IMR-90 (cell line): ENCODE measurements at regions not wholly inside any gene's neighbourhood (a gene's known extent, or its start where the extent isn't known, plus 50 kb on each side); places are given as distances from the start of the nearest gene placed in this dataset.

Source experiments
- ATAC-seq: fragments of 200-7000 bp; cut with Tn5 transposase; 2 replicates; pipeline ENCODE4 v1.9.1; 2020; ENCODE audit warnings: low read depth, mild to moderate bottlenecking, moderate library complexity
- BruUV-seq: library from RNA; stranded (reverse); fragments of 400-500 nt; replicated peaks from 2 replicates; lab custom pipeline; 2021; lab: Mats Ljungman, UMichigan
- CTCF ChIA-PET: fragments of 300-600 bp; formaldehyde crosslinking; extraction: SDS; loops from one replicate; lab custom pipeline; 2021; ENCODE audit warnings: antibody characterized with exemption; lab: Yijun Ruan, JAX
- POLR2A ChIA-PET: fragments of 300-600 bp; sonication (Branson Sonifier 250); formaldehyde crosslinking; loops from one replicate; lab custom pipeline; 2022; ENCODE audit warnings: antibody characterized with exemption; ENCODE audit not compliant: unreplicated experiment; lab: Charles Lee
- DNase-seq: peaks from one replicate; pipeline ENCODE4 v3.0.0; 2013
- H2AFZ ChIP-seq: replicated peaks from 2 replicates; pipeline ENCODE3; 2013; ENCODE audit warnings: low read length, mild to moderate bottlenecking; ENCODE audit not compliant: poor library complexity
- H2AK5ac ChIP-seq: 2 replicates; pipeline ENCODE4 v1.6.1; 2013; ENCODE audit warnings: low read depth, low read length, inconsistent platforms
- H2AK9ac ChIP-seq: replicated peaks from 2 replicates; pipeline ENCODE3; 2013; ENCODE audit warnings: mild to moderate bottlenecking, low read depth, low read length, moderate library complexity; ENCODE audit not compliant: poor library complexity
- H2BK120ac ChIP-seq: 2 replicates; pipeline ENCODE4 v1.6.1; 2013; ENCODE audit warnings: low read depth, low read length, inconsistent platforms
- H2BK15ac ChIP-seq: 3 replicates; pipeline ENCODE4 v1.6.1; 2013; ENCODE audit warnings: low read depth, low read length, inconsistent platforms
- H2BK20ac ChIP-seq: 2 replicates; pipeline ENCODE4 v1.6.1; 2013; ENCODE audit warnings: low read depth, mild to moderate bottlenecking, inconsistent platforms, low read length, moderate library complexity
- H2BK5ac ChIP-seq: 2 replicates; pipeline ENCODE4 v1.6.1; 2013; ENCODE audit warnings: mild to moderate bottlenecking, low read depth, low read length, inconsistent platforms; ENCODE audit not compliant: poor library complexity, severe bottlenecking
- H3K14ac ChIP-seq: replicated peaks from 2 replicates; pipeline ENCODE4 v1.6.1; 2013; ENCODE audit warnings: low read depth, low read length, inconsistent platforms
- H3K18ac ChIP-seq: 2 replicates; pipeline ENCODE4 v1.6.1; 2013; ENCODE audit warnings: low read depth, low read length, control low read depth
- H3K23ac ChIP-seq: 2 replicates; pipeline ENCODE4 v1.6.1; 2013; ENCODE audit warnings: low read depth, low read length, inconsistent platforms
- H3K27ac ChIP-seq: 2 replicates; pipeline ENCODE4 v1.5.1; 2013; ENCODE audit warnings: mild to moderate bottlenecking, control low read depth, low read length; ENCODE audit not compliant: insufficient read depth
- H3K27me3 ChIP-seq: 2 replicates; pipeline ENCODE4 v1.6.1; 2013; ENCODE audit warnings: low read length; ENCODE audit not compliant: control insufficient read depth, insufficient read depth
- H3K36me3 ChIP-seq: 2 replicates; pipeline ENCODE4 v1.6.1; 2013; ENCODE audit warnings: low read length, mixed read lengths; ENCODE audit not compliant: control insufficient read depth, insufficient read depth
- H3K4ac ChIP-seq: 2 replicates; pipeline ENCODE4 v1.6.1; 2013; ENCODE audit warnings: low read depth, low read length, inconsistent platforms
- H3K4me1 ChIP-seq: 2 replicates; pipeline ENCODE4 v1.6.1; 2013; ENCODE audit warnings: low read length, mixed read lengths; ENCODE audit not compliant: control insufficient read depth, insufficient read depth
- H3K4me2 ChIP-seq: 2 replicates; pipeline ENCODE4 v1.6.1; 2013; ENCODE audit warnings: low read depth, mild to moderate bottlenecking, control low read depth, low read length, moderate library complexity
- H3K4me3 ChIP-seq: 2 replicates; pipeline ENCODE4 v1.5.1; 2013; ENCODE audit warnings: low read depth, mild to moderate bottlenecking, control low read depth, low read length, moderate library complexity; ENCODE audit not compliant: insufficient read depth
- H3K56ac ChIP-seq: 2 replicates; pipeline ENCODE4 v1.6.1; 2013; ENCODE audit warnings: low read length, inconsistent platforms; ENCODE audit not compliant: insufficient read depth; ENCODE audit errors: extremely low read depth
- H3K79me1 ChIP-seq, 2 experiments: 2 replicates each; pipeline ENCODE4 v1.6.1; 2013; ENCODE audit warnings: low read length in 2 of 2, inconsistent platforms in 1 of 2, low read depth in 1 of 2
- H3K9ac ChIP-seq: 2 replicates; pipeline ENCODE4 v1.6.1; 2013; ENCODE audit warnings: low read depth, low read length, control low read depth
- H3K9me1 ChIP-seq: 2 replicates; pipeline ENCODE4 v1.6.1; 2013; ENCODE audit warnings: low read length, inconsistent platforms; ENCODE audit not compliant: insufficient read depth
- H3K9me3 ChIP-seq: 2 replicates; pipeline ENCODE4 v1.6.1; 2013; ENCODE audit warnings: low read length; ENCODE audit not compliant: control insufficient read depth, insufficient read depth
- H4K20me1 ChIP-seq: 2 replicates; pipeline ENCODE4 v1.6.1; 2013; ENCODE audit warnings: low read length, inconsistent platforms; ENCODE audit not compliant: insufficient read depth
- H4K5ac ChIP-seq: 2 replicates; pipeline ENCODE4 v1.6.1; 2013; ENCODE audit warnings: mild to moderate bottlenecking, low read depth, low read length, control low read depth
- H4K8ac ChIP-seq, 2 experiments: 2 replicates each; pipeline ENCODE4 v1.6.1; 2013; ENCODE audit warnings: low read depth in 2 of 2, low read length in 2 of 2, control low read depth in 1 of 2, inconsistent platforms in 1 of 2
- H4K91ac ChIP-seq: 2 replicates; pipeline ENCODE4 v1.6.1; 2013; ENCODE audit warnings: low read depth, low read length, inconsistent platforms; ENCODE audit not compliant: insufficient read depth
- BHLHE40 ChIP-seq: fragments of 150-350 bp; IDR thresholded peaks from 2 replicates; pipeline ENCODE4 v1.6.1; 2016; ENCODE audit warnings: mild to moderate bottlenecking, low read depth, low read length
- CEBPB ChIP-seq: IDR thresholded peaks from 2 replicates; pipeline ENCODE4 v1.6.1; 2012; ENCODE audit warnings: low read depth, low read length, improper control_type of control experiment
- CHD1 ChIP-seq: IDR thresholded peaks from 2 replicates; pipeline ENCODE4 v1.6.1; 2012; ENCODE audit warnings: low read depth, low read length, improper control_type of control experiment
- FOS ChIP-seq: fragments of 150-350 bp; IDR thresholded peaks from 2 replicates; pipeline ENCODE4 v1.6.1; 2016; ENCODE audit warnings: low read depth, low read length
- MAFK ChIP-seq: IDR thresholded peaks from 2 replicates; pipeline ENCODE4 v1.6.1; 2012; ENCODE audit warnings: low read depth, low read length, improper control_type of control experiment
- MAZ ChIP-seq: IDR thresholded peaks from 2 replicates; pipeline ENCODE4 v1.6.1; 2012; ENCODE audit warnings: low read depth, mild to moderate bottlenecking, low read length, improper control_type of control experiment, moderate library complexity, borderline replicate concordance
- MXI1 ChIP-seq: IDR thresholded peaks from 2 replicates; pipeline ENCODE4 v1.6.1; 2012; ENCODE audit warnings: low read depth, mild to moderate bottlenecking, low read length, moderate library complexity, borderline replicate concordance
- NFE2L2 ChIP-seq: fragments of 150-350 bp; IDR thresholded peaks from 2 replicates; pipeline ENCODE4 v1.6.1; 2016; ENCODE audit warnings: low read depth, mild to moderate bottlenecking, low read length
- POLR2A ChIP-seq: IDR thresholded peaks from 2 replicates; pipeline ENCODE4 v1.6.1; 2012; ENCODE audit warnings: mild to moderate bottlenecking, low read depth, low read length
- RAD21 ChIP-seq: IDR thresholded peaks from 2 replicates; pipeline ENCODE4 v1.6.1; 2012; ENCODE audit warnings: low read length, improper control_type of control experiment
- RCOR1 ChIP-seq: IDR thresholded peaks from 2 replicates; pipeline ENCODE4 v1.6.1; 2012; ENCODE audit warnings: mild to moderate bottlenecking, low read length, improper control_type of control experiment; ENCODE audit not compliant: insufficient replicate concordance
- RFX5 ChIP-seq: IDR thresholded peaks from 2 replicates; pipeline ENCODE4 v1.8.0; 2012; ENCODE audit warnings: low read depth, mild to moderate bottlenecking, low read length, moderate library complexity
- SMC3 ChIP-seq: fragments of 150-350 bp; IDR thresholded peaks from 2 replicates; pipeline ENCODE4 v1.6.1; 2016; ENCODE audit warnings: low read depth, mild to moderate bottlenecking, antibody characterized with exemption, low read length, moderate library complexity
- WGBS, 2 experiments: methylation state at CpG; one replicate each; pipeline versions ENCODE4 v1.1.5 to v1.1.7; 2013; ENCODE audit warnings: missing lambda C conversion rate in 2 of 2; ENCODE audit not compliant: insufficient read length in 1 of 2; ENCODE audit errors: extremely low coverage in 2 of 2; 5-methylcytosine and 5-hydroxymethylcytosine counted together
- dilution Hi-C: fragments of 300-500 bp; cut with HindIII; formaldehyde crosslinking; loops from one replicate; pipeline ENCODE4 v1.14.3; 2018; ENCODE audit warnings: low sequenced_read_pairs; ENCODE audit not compliant: unreplicated experiment
- in situ Hi-C: fragments of 300-500 bp; cut with MboI; formaldehyde crosslinking; loops from 3 replicates; pipeline ENCODE4 v1.14.3; 2019; ENCODE audit warnings: low sequenced_read_pairs, inconsistent platforms, mixed read lengths
- intact Hi-C: fragments of 100-400 bp; cut with micrococcal nuclease; formaldehyde crosslinking; loops from 2 replicates; pipeline ENCODE4 v1.10.0; 2022
- TF ChIP-seq, protein P1 (sequence below): fragments of 150-350 bp; IDR thresholded peaks from 2 replicates; pipeline ENCODE4 v1.6.1; 2017; ENCODE audit warnings: mild to moderate bottlenecking, antibody characterized with exemption, low read length, low read depth
- TF ChIP-seq, protein P2 (sequence below): fragments of 150-350 bp; IDR thresholded peaks from 2 replicates; pipeline ENCODE4 v1.6.1; 2016; ENCODE audit warnings: low read depth, mild to moderate bottlenecking, low read length, moderate library complexity, borderline replicate concordance
- TF ChIP-seq, protein P3 (sequence below): conservative IDR thresholded peaks from 2 replicates; pipeline ENCODE4 v1.5.1; 2012; ENCODE audit warnings: mild to moderate bottlenecking, low read depth, low read length, improper control_type of control experiment

DNA sequence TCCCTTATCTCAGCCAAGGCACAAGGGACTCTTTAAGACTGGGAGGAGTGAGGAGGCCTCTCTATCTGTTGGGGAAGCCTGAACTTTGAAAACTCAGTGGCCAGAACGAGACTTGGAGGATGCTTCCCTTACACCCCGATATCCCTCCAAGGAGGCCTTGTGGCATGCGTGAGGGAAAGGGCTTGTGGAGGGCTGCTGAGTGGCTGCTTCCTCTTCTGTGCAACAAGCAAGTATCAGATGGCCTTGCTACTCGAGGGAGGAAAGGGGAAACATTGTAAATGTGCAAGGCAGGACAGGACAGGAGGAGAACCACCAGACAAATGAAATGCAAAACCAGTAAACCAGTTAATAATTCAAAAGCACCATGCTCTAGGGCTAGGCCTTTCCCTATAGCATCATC is 306.5 kb upstream of the MAP3K7 start:
- Histone ChIP-seq H3K27ac (no peak overlapping the region), H3K14ac (no peak overlapping the region), H3K23ac (no peak overlapping the region), H4K91ac (no peak overlapping the region), H3K56ac (no peak overlapping the region), H2BK5ac (no peak overlapping the region), H4K8ac (no peak overlapping the region), H2BK120ac (no peak overlapping the region), H2AK9ac (no peak overlapping the region), H3K27me3 (no peaks in the 10 kb centered on the region), H3K18ac (no peak overlapping the region), H3K4ac (no peak overlapping the region), H3K9me3 (no peaks in the 10 kb centered on the region), H3K4me1 (no peaks in the 10 kb centered on the region), H3K4me3 (no peak overlapping the region), H4K5ac (no peak overlapping the region), H2BK15ac (no peak overlapping the region), H2BK20ac (no peak overlapping the region), H3K9ac (no peak overlapping the region), H2AFZ (no peak overlapping the region), H2AK5ac (no peak overlapping the region), H4K20me1 (no peaks in the 10 kb centered on the region), H3K36me3 (no peaks in the 10 kb centered on the region), H3K4me2 (no peak overlapping the region), H3K9me1 (no peaks in the 10 kb centered on the region), H3K79me1 (no peaks in the 10 kb centered on the region)
- in situ Hi-C loops, result no loop called here
- ChIA-PET CTCF (no interaction called here), POLR2A (no interaction called here)
- no peak for TF ChIP-seq RCOR1
- no peak for TF ChIP-seq CEBPB
- TF ChIP-seq, protein P1, sequence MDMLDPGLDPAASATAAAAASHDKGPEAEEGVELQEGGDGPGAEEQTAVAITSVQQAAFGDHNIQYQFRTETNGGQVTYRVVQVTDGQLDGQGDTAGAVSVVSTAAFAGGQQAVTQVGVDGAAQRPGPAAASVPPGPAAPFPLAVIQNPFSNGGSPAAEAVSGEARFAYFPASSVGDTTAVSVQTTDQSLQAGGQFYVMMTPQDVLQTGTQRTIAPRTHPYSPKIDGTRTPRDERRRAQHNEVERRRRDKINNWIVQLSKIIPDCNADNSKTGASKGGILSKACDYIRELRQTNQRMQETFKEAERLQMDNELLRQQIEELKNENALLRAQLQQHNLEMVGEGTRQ, result no peak
- TF ChIP-seq RFX5, result no peak
- no peak for TF ChIP-seq FOS
- no peak for TF ChIP-seq CHD1
- TF ChIP-seq BHLHE40, result no peak
- TF ChIP-seq MXI1, result no peak
- no peak for TF ChIP-seq POLR2A
- no peak for TF ChIP-seq MAZ
- TF ChIP-seq RAD21, result no peak
- no peak for TF ChIP-seq NFE2L2
- no peak for TF ChIP-seq MAFK
- TF ChIP-seq SMC3, result no peak
- TF ChIP-seq, protein P2, sequence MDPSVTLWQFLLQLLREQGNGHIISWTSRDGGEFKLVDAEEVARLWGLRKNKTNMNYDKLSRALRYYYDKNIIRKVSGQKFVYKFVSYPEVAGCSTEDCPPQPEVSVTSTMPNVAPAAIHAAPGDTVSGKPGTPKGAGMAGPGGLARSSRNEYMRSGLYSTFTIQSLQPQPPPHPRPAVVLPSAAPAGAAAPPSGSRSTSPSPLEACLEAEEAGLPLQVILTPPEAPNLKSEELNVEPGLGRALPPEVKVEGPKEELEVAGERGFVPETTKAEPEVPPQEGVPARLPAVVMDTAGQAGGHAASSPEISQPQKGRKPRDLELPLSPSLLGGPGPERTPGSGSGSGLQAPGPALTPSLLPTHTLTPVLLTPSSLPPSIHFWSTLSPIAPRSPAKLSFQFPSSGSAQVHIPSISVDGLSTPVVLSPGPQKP, result no peak
- TF ChIP-seq, protein P3, sequence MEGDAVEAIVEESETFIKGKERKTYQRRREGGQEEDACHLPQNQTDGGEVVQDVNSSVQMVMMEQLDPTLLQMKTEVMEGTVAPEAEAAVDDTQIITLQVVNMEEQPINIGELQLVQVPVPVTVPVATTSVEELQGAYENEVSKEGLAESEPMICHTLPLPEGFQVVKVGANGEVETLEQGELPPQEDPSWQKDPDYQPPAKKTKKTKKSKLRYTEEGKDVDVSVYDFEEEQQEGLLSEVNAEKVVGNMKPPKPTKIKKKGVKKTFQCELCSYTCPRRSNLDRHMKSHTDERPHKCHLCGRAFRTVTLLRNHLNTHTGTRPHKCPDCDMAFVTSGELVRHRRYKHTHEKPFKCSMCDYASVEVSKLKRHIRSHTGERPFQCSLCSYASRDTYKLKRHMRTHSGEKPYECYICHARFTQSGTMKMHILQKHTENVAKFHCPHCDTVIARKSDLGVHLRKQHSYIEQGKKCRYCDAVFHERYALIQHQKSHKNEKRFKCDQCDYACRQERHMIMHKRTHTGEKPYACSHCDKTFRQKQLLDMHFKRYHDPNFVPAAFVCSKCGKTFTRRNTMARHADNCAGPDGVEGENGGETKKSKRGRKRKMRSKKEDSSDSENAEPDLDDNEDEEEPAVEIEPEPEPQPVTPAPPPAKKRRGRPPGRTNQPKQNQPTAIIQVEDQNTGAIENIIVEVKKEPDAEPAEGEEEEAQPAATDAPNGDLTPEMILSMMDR, result no peak
- ATAC-seq (no peak), DNase-seq (no peak)
- intact Hi-C loops, result no loop called here
- dilution Hi-C loops, result no loop called here
- no TSS peak for BruUV-seq
- WGBS, 2 experiments, result no CpG with 5 or more reads among the region's 4 CpGs
